ENCODE measurements at regions not wholly inside any gene's neighbourhood (a gene's known extent, or its start where the extent isn't known, plus 50 kb on each side); places are given as distances from the start of the nearest gene placed in this dataset.

DNA sequence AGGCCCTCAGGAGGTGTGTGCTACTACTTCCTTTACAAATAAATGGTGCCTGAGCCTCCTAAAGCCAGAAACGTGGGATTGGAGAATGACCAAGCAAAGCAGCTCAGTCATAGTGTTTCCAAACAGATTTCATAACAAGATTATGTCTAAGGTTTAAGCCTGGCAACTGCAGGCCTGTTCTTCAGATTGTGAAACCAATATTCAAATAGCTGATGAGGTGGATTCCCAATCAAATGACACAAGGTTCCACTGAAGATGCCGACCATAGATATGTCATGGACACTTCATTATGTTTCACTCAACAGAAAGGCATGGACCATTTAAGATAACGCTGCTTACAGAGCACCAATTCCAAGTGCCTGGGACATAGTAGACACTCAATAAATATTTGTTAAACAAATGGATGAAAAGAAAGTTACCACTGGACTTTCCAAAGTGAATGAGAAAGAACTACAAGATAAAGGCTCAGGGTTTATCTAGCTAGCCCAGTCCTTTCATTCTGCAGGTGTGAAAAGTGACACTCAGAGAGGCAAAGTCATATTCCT is 189.5 kb downstream of the ACTL7B start:
- DNase-seq (ENCODE audit: low spot score in 2 of 2) (no peak), ATAC-seq (replicated peaks; ENCODE audit: extremely low read depth, poor library complexity, severe bottlenecking) (no peak)
- Mint-ChIP-seq H3K4me3 (no peak overlapping the region), H3K4me1 (no peaks in the 10 kb centered on the region), H3K9me3 (no peaks in the 10 kb centered on the region), H3K36me3 (ENCODE audit: insufficient read depth) (no peaks in the 10 kb centered on the region), H3K27me3 (no peaks in the 10 kb centered on the region), H3K27ac (ENCODE audit: low read depth) (no peak overlapping the region)

DNA sequence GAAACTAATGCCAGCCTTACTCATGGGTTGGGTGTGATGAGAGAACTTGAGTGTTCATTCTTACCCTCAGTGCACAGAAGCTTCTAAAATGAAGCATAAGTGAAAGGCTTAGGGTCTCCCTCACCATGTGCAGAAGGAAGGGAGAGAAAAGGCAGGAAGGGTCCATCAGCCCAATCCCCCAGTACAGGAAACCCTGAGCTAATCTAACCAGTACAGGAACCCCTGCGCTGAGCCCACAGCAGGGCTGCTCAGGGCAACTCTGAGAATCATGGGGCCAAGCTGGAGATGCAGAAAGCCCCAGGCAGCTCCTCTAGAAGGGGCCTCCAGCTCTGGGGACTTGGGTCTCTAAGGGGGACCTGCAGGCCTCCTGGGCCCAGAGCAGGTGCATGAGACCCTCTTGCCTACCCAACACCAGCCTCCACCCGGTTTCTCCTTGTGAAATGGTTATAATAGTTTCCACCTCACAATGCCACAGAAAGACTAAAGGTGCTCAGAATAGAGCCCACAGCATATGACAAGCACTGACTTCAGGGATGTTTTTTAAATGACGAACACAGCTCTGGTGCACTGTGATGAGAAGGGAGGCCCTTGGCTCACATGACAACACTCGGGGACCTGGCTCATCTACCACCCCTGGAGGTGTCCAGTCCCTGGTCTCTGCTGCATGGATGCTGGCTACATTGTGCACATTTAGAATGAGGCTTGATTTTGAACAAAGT is 190.1 kb downstream of the ACTL7B start:
- ATAC-seq (replicated peaks; ENCODE audit: extremely low read depth, poor library complexity, severe bottlenecking) (no peak), DNase-seq (ENCODE audit: low spot score in 2 of 2) (no peak)
- Mint-ChIP-seq H3K4me1 (no peaks in the 10 kb centered on the region), H3K27me3 (no peaks in the 10 kb centered on the region), H3K4me3 (no peak overlapping the region), H3K36me3 (ENCODE audit: insufficient read depth) (no peaks in the 10 kb centered on the region), H3K27ac (ENCODE audit: low read depth) (no peak overlapping the region), H3K9me3 (no peaks in the 10 kb centered on the region)

DNA sequence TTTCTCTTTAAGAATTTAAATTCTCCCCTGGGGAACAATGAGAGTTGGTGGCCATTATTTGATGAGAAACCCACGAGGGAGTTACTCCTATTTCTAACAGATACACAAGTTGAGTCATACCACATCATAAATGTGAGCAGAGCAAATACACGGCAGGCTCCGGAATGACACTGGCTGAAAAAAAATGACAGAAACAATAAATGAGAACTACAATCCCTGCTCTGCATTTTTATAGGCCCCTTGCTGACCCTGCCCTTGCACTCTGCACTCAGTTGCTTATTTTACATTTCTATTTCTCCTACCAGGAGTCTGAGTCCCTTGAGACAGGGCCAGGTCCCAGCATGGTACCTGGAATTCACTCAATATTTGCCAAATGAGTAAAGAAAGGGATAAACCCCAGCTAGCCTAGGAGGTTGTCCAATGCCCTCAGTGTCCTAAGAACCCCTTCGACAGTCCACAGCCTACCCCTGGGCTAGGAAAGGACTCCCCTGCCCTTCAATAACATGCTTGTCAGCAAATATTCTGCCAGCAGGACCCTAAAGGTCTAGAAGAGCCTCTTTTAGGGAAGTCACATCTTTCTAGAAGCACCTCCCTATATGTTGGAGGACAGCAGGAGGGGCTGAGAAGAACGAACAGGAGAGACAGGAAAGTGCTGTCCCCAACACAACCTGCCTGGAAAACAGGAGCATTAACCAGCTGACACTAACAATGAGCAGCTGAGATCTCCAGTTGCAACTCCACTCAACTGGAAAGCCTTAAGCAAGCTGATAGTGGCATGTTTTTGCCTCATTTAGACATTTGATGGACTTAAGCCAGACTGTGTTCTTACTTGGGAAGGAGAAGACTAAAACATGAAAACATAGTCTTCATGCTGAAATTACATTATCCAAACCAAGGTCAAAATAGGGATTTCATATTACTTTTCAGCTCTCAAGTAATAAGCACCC is 191.2 kb downstream of the ACTL7B start:
- no peaks in the 10 kb centered on the region for H3K9me3 Mint-ChIP-seq
- H3K4me3 Mint-ChIP-seq, result no peak overlapping the region
- no peaks in the 10 kb centered on the region for H3K4me1 Mint-ChIP-seq
- H3K27ac Mint-ChIP-seq (ENCODE audit: low read depth), result no peak overlapping the region
- ATAC-seq (replicated peaks; ENCODE audit: extremely low read depth, poor library complexity, severe bottlenecking), result no peak
- H3K27me3 Mint-ChIP-seq, result no peaks in the 10 kb centered on the region
- DNase-seq (ENCODE audit: low spot score in 2 of 2), result no peak
- no peaks in the 10 kb centered on the region for H3K36me3 Mint-ChIP-seq (ENCODE audit: insufficient read depth)

DNA sequence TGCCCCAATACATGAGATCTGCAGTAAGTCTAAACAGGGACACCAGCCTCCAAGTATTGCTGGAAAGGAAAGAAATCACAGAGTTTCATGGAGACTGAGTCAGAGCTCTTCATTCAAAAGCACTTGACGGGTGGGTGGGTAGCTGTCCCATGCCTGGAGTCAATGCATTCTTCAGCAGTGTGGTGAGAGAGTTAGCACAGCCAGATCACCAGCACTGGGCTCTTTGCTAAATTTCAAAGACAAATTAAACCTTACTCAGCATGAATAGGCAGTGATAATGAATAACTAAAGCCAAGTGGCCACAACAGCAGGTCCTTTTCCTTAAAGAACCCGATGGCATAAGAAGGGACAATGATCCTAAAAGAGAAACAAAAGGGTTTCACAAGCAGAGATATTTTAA is 192.4 kb downstream of the ACTL7B start:
- Mint-ChIP-seq H3K9me3 (peaks cover 11% of the 10 kb centered on the region), H3K36me3 (ENCODE audit: insufficient read depth) (no peaks in the 10 kb centered on the region), H3K4me1 (no peaks in the 10 kb centered on the region), H3K27ac (ENCODE audit: low read depth) (no peak overlapping the region), H3K27me3 (no peaks in the 10 kb centered on the region), H3K4me3 (no peak overlapping the region)
- DNase-seq (ENCODE audit: low spot score in 2 of 2) (no peak), ATAC-seq (replicated peaks; ENCODE audit: extremely low read depth, poor library complexity, severe bottlenecking) (no peak)

DNA sequence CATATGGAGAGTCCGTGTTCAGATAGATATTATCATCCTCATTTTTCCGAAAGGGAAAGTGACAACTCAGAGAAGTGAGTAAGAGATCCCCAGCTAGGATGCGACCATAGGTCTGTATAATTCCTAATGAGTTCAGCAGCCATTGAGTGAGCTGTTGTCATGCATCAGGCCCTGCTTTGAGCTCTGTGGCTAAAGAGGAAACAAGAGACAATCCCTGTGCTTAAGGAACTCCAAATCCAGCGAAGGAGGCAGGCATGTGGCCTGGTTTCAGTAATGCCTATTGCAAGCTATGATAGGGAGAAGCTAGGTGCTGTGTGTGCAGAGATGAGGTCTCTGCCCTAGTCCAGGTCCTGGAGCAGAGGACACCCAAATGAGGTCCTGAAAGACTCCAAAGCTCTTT is 192.8 kb downstream of the ACTL7B start:
- Mint-ChIP-seq H3K27ac (ENCODE audit: low read depth) (no peak overlapping the region), H3K9me3 (peaks cover 11% of the 10 kb centered on the region), H3K36me3 (ENCODE audit: insufficient read depth) (no peaks in the 10 kb centered on the region), H3K27me3 (no peaks in the 10 kb centered on the region), H3K4me3 (no peak overlapping the region), H3K4me1 (no peaks in the 10 kb centered on the region)
- ATAC-seq (replicated peaks; ENCODE audit: extremely low read depth, poor library complexity, severe bottlenecking) (no peak), DNase-seq (ENCODE audit: low spot score in 2 of 2) (no peak)

- Mint-ChIP-seq H3K27me3 (no peaks in the 10 kb centered on the region), H3K9me3 (peaks cover 14% of the 10 kb centered on the region), H3K4me1 (no peaks in the 10 kb centered on the region), H3K4me3 (no peak overlapping the region), H3K27ac (ENCODE audit: low read depth) (no peak overlapping the region), H3K36me3 (ENCODE audit: insufficient read depth) (no peaks in the 10 kb centered on the region)
- ATAC-seq (replicated peaks; ENCODE audit: extremely low read depth, poor library complexity, severe bottlenecking) (no peak), DNase-seq (ENCODE audit: low spot score in 2 of 2) (no peak)
These were observed 193.5 kb downstream of the ACTL7B start for GRCh38 chr9:108662091-108662875.

- ATAC-seq (replicated peaks; ENCODE audit: extremely low read depth, poor library complexity, severe bottlenecking) (no peak), DNase-seq (ENCODE audit: low spot score in 2 of 2) (no peak)
- Mint-ChIP-seq H3K4me1 (no peaks in the 10 kb centered on the region), H3K36me3 (ENCODE audit: insufficient read depth) (no peaks in the 10 kb centered on the region), H3K27me3 (no peaks in the 10 kb centered on the region), H3K27ac (ENCODE audit: low read depth) (no peak overlapping the region), H3K4me3 (no peak overlapping the region), H3K9me3 (peaks cover 16% of the 10 kb centered on the region)
These were observed 199.2 kb downstream of the ACTL7B start for GRCh38 chr9:108656566-108656965.

GRCh38 chr9:108655818-108656217 is 200.0 kb downstream of the ACTL7B start:
- no peaks in the 10 kb centered on the region for H3K4me1 Mint-ChIP-seq
- H3K27me3 Mint-ChIP-seq, result no peaks in the 10 kb centered on the region
- ATAC-seq (replicated peaks; ENCODE audit: extremely low read depth, poor library complexity, severe bottlenecking) (no peak), DNase-seq (ENCODE audit: low spot score in 2 of 2) (no peak)
- no peak overlapping the region for H3K4me3 Mint-ChIP-seq
- no peak overlapping the region for H3K27ac Mint-ChIP-seq (ENCODE audit: low read depth)
- no peaks in the 10 kb centered on the region for H3K36me3 Mint-ChIP-seq (ENCODE audit: insufficient read depth)
- peaks cover 16% of the 10 kb centered on the region for H3K9me3 Mint-ChIP-seq

GRCh38 chr9:108654566-108654965 is 201.2 kb downstream of the ACTL7B start:
- H3K9me3 Mint-ChIP-seq, result peaks cover 16% of the 10 kb centered on the region
- H3K27ac Mint-ChIP-seq (ENCODE audit: low read depth), result no peak overlapping the region
- no peak overlapping the region for H3K4me3 Mint-ChIP-seq
- H3K27me3 Mint-ChIP-seq, result no peaks in the 10 kb centered on the region
- no peak for DNase-seq (ENCODE audit: low spot score in 2 of 2)
- ATAC-seq (replicated peaks; ENCODE audit: extremely low read depth, poor library complexity, severe bottlenecking), result no peak
- no peaks in the 10 kb centered on the region for H3K36me3 Mint-ChIP-seq (ENCODE audit: insufficient read depth)
- H3K4me1 Mint-ChIP-seq, result no peaks in the 10 kb centered on the region

DNA sequence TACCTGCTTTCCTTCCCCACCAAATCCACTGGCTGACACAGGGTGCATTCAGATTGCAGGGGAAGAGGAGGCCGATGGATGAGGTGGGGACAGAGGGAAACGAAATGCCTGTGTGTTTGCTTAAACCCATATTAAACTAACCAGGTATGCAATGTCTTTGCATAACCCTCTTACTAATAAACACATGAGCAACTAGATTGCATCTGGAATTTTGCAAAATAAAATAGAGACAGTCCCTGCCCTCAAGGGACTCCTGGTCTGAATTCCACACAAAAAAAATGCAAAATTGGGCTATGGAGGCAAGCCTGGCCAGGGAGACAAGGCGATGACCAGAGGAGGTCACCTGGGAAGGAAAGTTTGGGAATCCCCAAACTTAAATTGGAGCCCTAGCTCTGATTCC is 202.9 kb downstream of the ACTL7B start:
- no peak for DNase-seq (ENCODE audit: low spot score in 2 of 2)
- Mint-ChIP-seq H3K4me3 (no peak overlapping the region), H3K36me3 (ENCODE audit: insufficient read depth) (no peaks in the 10 kb centered on the region), H3K9me3 (peaks cover 5% of the 10 kb centered on the region), H3K27ac (ENCODE audit: low read depth) (no peak overlapping the region), H3K27me3 (no peaks in the 10 kb centered on the region), H3K4me1 (no peaks in the 10 kb centered on the region)
- no peak for ATAC-seq (replicated peaks; ENCODE audit: extremely low read depth, poor library complexity, severe bottlenecking)

GRCh38 chr9:108650826-108651225 is 205.0 kb downstream of the ACTL7B start:
- Mint-ChIP-seq H3K36me3 (ENCODE audit: insufficient read depth) (no peaks in the 10 kb centered on the region), H3K4me3 (no peak overlapping the region), H3K27ac (ENCODE audit: low read depth) (no peak overlapping the region), H3K4me1 (no peaks in the 10 kb centered on the region), H3K9me3 (no peaks in the 10 kb centered on the region), H3K27me3 (no peaks in the 10 kb centered on the region)
- no peak for ATAC-seq (replicated peaks; ENCODE audit: extremely low read depth, poor library complexity, severe bottlenecking)
- DNase-seq (ENCODE audit: low spot score in 2 of 2), result no peak

GRCh38 chr9:108645520-108645919 is 210.3 kb downstream of the ACTL7B start:
- Mint-ChIP-seq H3K4me3 (no peak overlapping the region), H3K4me1 (no peaks in the 10 kb centered on the region), H3K27me3 (no peaks in the 10 kb centered on the region), H3K27ac (ENCODE audit: low read depth) (no peak overlapping the region), H3K9me3 (peaks cover 8% of the 10 kb centered on the region), H3K36me3 (ENCODE audit: insufficient read depth) (no peaks in the 10 kb centered on the region)
- no peak for DNase-seq (ENCODE audit: low spot score in 2 of 2)
- ATAC-seq (replicated peaks; ENCODE audit: extremely low read depth, poor library complexity, severe bottlenecking), result no peak

All from central memory CD8-positive, alpha-beta T cell (primary cell).